K562 (cell line): ENCODE measurements at regions not wholly inside any gene's neighbourhood (a gene's known extent, or its start where the extent isn't known, plus 50 kb on each side); places are given as distances from the start of the nearest gene placed in this dataset.

ENCODE experiments used
- ATAC-seq: fragments of 200-7000 bp; cut with Tn5 transposase; 3 replicates; pipeline ENCODE4 v1.9.1; 2020; ENCODE audit warnings: moderate library complexity
- BruUV-seq: library from RNA; stranded (reverse); fragments of 400-500 nt; replicated peaks from 2 replicates; lab custom pipeline; 2021; lab: Mats Ljungman, UMichigan
- CTCF ChIA-PET: fragments of 300-600 bp; formaldehyde crosslinking; extraction: SDS; loops from one replicate; lab custom pipeline; 2021; ENCODE audit warnings: low intra/inter-chr PET ratio; lab: Yijun Ruan, JAX
- POLR2A ChIA-PET: fragments of 300-600, 350-650 bp; sonication (Branson Sonifier 250); formaldehyde crosslinking; extraction: SDS; loops from one replicate; lab custom pipeline; 2021; ENCODE audit warnings: antibody characterized with exemption, inconsistent platforms; lab: Yijun Ruan, JAX
- DNase-seq, 4 experiments: peaks; one replicate each; pipeline versions ENCODE4 v3.0.0 to v3.0.0-alpha.2; 2011 to 2018; ENCODE audit warnings: low spot score in 3 of 4, mixed read lengths in 3 of 4; ENCODE audit errors: extremely low read depth in 1 of 4
- FAIRE-seq: peaks from 2 replicates; lab custom pipeline; 2011; peaks lifted over from hg19 to GRCh38; lab: Jason Lieb, UNC
- H2AFZ ChIP-seq: 2 replicates; pipeline ENCODE4 v1.6.0; 2011; ENCODE audit warnings: low read depth, low read length, control low read depth, inconsistent platforms
- H3K27ac ChIP-seq: fragments of 200-600 bp; 3 replicates; pipeline ENCODE4 v1.8.0; 2011; ENCODE audit warnings: low read depth, mild to moderate bottlenecking, control low read depth, inconsistent platforms, low read length, moderate library complexity, mixed read lengths; ENCODE audit errors: extremely low read depth
- H3K27me3 ChIP-seq, 2 experiments: fragments of 300-600 bp in 1 of 2; 2 replicates in 1 of 2; 3 replicates in 1 of 2; pipeline versions ENCODE4 v1.6.0 to v1.8.0; 2011; ENCODE audit warnings: inconsistent platforms in 2 of 2, low read length in 2 of 2, mild to moderate bottlenecking in 1 of 2, mixed read lengths in 1 of 2, moderate library complexity in 1 of 2; ENCODE audit not compliant: control insufficient read depth in 2 of 2, insufficient read depth in 2 of 2
- H3K36me3 ChIP-seq: fragments of 300-600 bp; 3 replicates; pipeline ENCODE4 v1.8.0; 2011; ENCODE audit warnings: mild to moderate bottlenecking, low read length, inconsistent platforms; ENCODE audit not compliant: control insufficient read depth, insufficient read depth
- H3K4me1 ChIP-seq, 2 experiments: fragments of 200-600 bp in 1 of 2; replicated peaks in 1 of 2; 2 replicates in 1 of 2; 3 replicates in 1 of 2; pipeline versions ENCODE4 v1.5.1 to v1.8.0; 2011; ENCODE audit warnings: inconsistent platforms in 2 of 2, low read length in 2 of 2, mild to moderate bottlenecking in 1 of 2, mixed read lengths in 1 of 2, moderate library complexity in 1 of 2; ENCODE audit not compliant: control insufficient read depth in 2 of 2, insufficient read depth in 2 of 2
- H3K4me2 ChIP-seq: 2 replicates; pipeline ENCODE4 v1.6.1; 2011; ENCODE audit warnings: low read length, control low read depth, inconsistent platforms, mixed read lengths; ENCODE audit not compliant: insufficient read depth
- H3K4me3 ChIP-seq: fragments of 200-600 bp; sonication (generic), shearing (Covaris generic); 2 replicates; pipeline ENCODE4 v1.5.1; 2016; ENCODE audit warnings: control low read depth, inconsistent platforms
- H3K79me2 ChIP-seq: fragments of 200-600 bp; 3 replicates; pipeline ENCODE4 v1.8.0; 2011; ENCODE audit warnings: low read length, inconsistent platforms; ENCODE audit not compliant: control insufficient read depth, insufficient read depth
- H3K9ac ChIP-seq, 2 experiments: 2 replicates each; pipeline versions ENCODE4 v1.6.0 to v1.6.1; 2011; ENCODE audit warnings: low read depth in 2 of 2, low read length in 2 of 2, control low read depth in 1 of 2, inconsistent platforms in 1 of 2, mild to moderate bottlenecking in 1 of 2, mixed read lengths in 1 of 2; ENCODE audit not compliant: insufficient read depth in 1 of 2
- H3K9me1 ChIP-seq: one replicate; pipeline ENCODE4 v1.6.0; 2011; ENCODE audit warnings: inconsistent platforms, mild to moderate bottlenecking, low read length, moderate library complexity; ENCODE audit not compliant: control insufficient read depth, insufficient read depth
- H3K9me3 ChIP-seq: replicated peaks from 2 replicates; pipeline ENCODE4 v1.5.1; 2011; ENCODE audit warnings: low read depth, low read length, inconsistent platforms; ENCODE audit not compliant: control insufficient read depth, insufficient read depth
- H4K20me1 ChIP-seq: replicated peaks from 2 replicates; pipeline ENCODE4 v1.6.1; 2011; ENCODE audit warnings: low read length, inconsistent platforms, mixed read lengths; ENCODE audit not compliant: control insufficient read depth, insufficient read depth
- BMI1 ChIP-seq: fragments of 150-350 bp; IDR thresholded peaks from 2 replicates; pipeline ENCODE4 v1.6.1; 2014; ENCODE audit warnings: low read length
- EGR1 ChIP-seq: fragments of 450-650 bp; conservative IDR thresholded peaks from 2 replicates; pipeline ENCODE4 v1.6.1; 2017; ENCODE audit warnings: mild to moderate bottlenecking
- ETV5 ChIP-seq: sonication (generic); formaldehyde crosslinking; IDR thresholded peaks from 2 replicates; pipeline ENCODE4 v1.4.0; 2020; ENCODE audit warnings: low read depth, mild to moderate bottlenecking, missing genetic modification reagents
- HNRNPUL1 ChIP-seq: fragments of 200-400 bp; formaldehyde crosslinking; IDR thresholded peaks from 2 replicates; pipeline ENCODE4 v1.6.1; 2017; ENCODE audit warnings: low read length
- KDM4B ChIP-seq, 2 experiments: fragments of 450-650 bp in 1 of 2; sonication (generic) in 1 of 2; IDR thresholded peaks; 2 replicates each; pipeline ENCODE4 v1.6.1; 2016 to 2017; ENCODE audit warnings: borderline replicate concordance in 2 of 2, antibody characterized with exemption in 1 of 2, low read depth in 1 of 2, mild to moderate bottlenecking in 1 of 2
- SAFB ChIP-seq: fragments of 200-400 bp; formaldehyde crosslinking; IDR thresholded peaks from 2 replicates; pipeline ENCODE4 v1.6.1; 2017; ENCODE audit warnings: low read depth, low read length, borderline replicate concordance
- SNRNP70 ChIP-seq: fragments of 200-400 bp; formaldehyde crosslinking; optimal IDR thresholded peaks from 2 replicates; pipeline ENCODE3; 2017; ENCODE audit warnings: low read depth, low read length
- ZNF232 ChIP-seq: sonication (generic); formaldehyde crosslinking; IDR thresholded peaks from 2 replicates; pipeline ENCODE4 v1.8.0; 2022; ENCODE audit warnings: mild to moderate bottlenecking, missing genetic modification reagents
- ZNF324 ChIP-seq: fragments of 250-450 bp; sonication (Bioruptor Pico); IDR thresholded peaks from 2 replicates; pipeline ENCODE4 v1.4.0; 2020; ENCODE audit warnings: mild to moderate bottlenecking
- ZNF780A ChIP-seq: fragments of 250-450 bp; sonication (Bioruptor Pico); IDR thresholded peaks from 2 replicates; pipeline ENCODE4 v1.5.0; 2021; ENCODE audit warnings: mild to moderate bottlenecking
- WGBS: fragments of 100-300 bp; shearing (Covaris generic); methylation state at CpG from one replicate; pipeline ENCODE4 v1.1.6; 2016; ENCODE audit warnings: low coverage, mixed read lengths; ENCODE audit not compliant: insufficient coverage; ENCODE audit errors: missing lambda C conversion rate; 5-methylcytosine and 5-hydroxymethylcytosine counted together
- in situ Hi-C: fragments of 300-500 bp; cut with MboI; formaldehyde crosslinking; loops from 4 replicates; pipeline ENCODE4 v1.15.0; 2018; ENCODE audit warnings: inconsistent platforms, mixed read lengths
- intact Hi-C: fragments of 100-400 bp; cut with micrococcal nuclease; formaldehyde crosslinking; loops from 2 replicates; pipeline ENCODE4 v1.14.2; 2022
- TF ChIP-seq, protein P1 (sequence below): fragments of 250-450 bp; sonication (Bioruptor Pico); IDR thresholded peaks from 2 replicates; pipeline ENCODE4 v1.4.0; 2020
- TF ChIP-seq, protein P2 (sequence below): fragments of 150-350 bp; IDR thresholded peaks from 2 replicates; pipeline ENCODE4 v1.6.1; 2014; ENCODE audit warnings: low read depth, mild to moderate bottlenecking, low read length, borderline replicate concordance

DNA sequence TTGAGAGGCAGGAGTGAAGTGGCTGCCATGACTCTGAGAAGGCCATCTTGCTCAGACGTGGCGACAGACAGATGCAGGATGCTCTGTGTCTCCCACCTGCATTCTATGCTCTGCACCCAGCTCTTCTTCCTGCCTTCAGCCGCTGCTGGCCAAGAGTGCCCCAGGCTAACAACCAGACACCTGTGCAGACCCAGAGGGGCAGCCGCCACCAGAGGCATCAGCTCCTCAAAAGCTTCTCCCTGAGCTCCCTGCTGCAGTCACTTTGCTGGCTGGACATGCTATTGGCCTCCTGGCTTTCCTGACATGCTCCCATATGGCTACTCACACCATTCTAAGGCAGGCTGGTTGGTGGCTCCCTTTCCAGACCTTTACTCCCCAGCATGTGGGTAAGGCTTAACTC, 70.6 kb upstream of the GRB10 start:
- H3K4me3 ChIP-seq: no peak overlapping the region
- no peaks in the 10 kb centered on the region for H3K9me3 ChIP-seq
- in situ Hi-C loops: no loop called here
- H3K27me3 ChIP-seq: peaks cover 0 to 28% of the 10 kb centered on the region in 2 experiments; a peak in 3 of 5 replicates
- intact Hi-C loops: no loop called here
- no peak overlapping the region for H3K9ac ChIP-seq
- no peak overlapping the region for H3K27ac ChIP-seq
- no peak overlapping the region for H2AFZ ChIP-seq
- H3K36me3 ChIP-seq: no peaks in the 10 kb centered on the region
- no peak for DNase-seq
- ChIA-PET CTCF (no interaction called here), POLR2A (no interaction called here)
- no peaks in the 10 kb centered on the region for H4K20me1 ChIP-seq
- WGBS: 2% methylated on average over 4 of the region's 4 CpGs
- no peaks in the 10 kb centered on the region for H3K79me2 ChIP-seq
- no peak for FAIRE-seq
- H3K9me1 ChIP-seq: no peaks in the 10 kb centered on the region
- ATAC-seq: no peak
- H3K4me2 ChIP-seq: no peak overlapping the region
- TF ChIP-seq KDM4B (IDR thresholded peaks at IDR 0.05; ENCODE audit: borderline replicate concordance in 2 of 2, low read depth in 1 of 2) (no peak), SNRNP70 (no peak)
- TF ChIP-seq, protein P1, sequence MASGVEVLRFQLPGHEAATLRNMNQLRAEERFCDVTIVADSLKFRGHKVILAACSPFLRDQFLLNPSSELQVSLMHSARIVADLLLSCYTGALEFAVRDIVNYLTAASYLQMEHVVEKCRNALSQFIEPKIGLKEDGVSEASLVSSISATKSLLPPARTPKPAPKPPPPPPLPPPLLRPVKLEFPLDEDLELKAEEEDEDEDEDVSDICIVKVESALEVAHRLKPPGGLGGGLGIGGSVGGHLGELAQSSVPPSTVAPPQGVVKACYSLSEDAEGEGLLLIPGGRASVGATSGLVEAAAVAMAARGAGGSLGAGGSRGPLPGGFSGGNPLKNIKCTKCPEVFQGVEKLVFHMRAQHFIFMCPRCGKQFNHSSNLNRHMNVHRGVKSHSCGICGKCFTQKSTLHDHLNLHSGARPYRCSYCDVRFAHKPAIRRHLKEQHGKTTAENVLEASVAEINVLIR (CRISPR knock-in tag): no peak
- no TSS peak for BruUV-seq
- H3K4me1 ChIP-seq: no peaks in the 10 kb centered on the region

DNA sequence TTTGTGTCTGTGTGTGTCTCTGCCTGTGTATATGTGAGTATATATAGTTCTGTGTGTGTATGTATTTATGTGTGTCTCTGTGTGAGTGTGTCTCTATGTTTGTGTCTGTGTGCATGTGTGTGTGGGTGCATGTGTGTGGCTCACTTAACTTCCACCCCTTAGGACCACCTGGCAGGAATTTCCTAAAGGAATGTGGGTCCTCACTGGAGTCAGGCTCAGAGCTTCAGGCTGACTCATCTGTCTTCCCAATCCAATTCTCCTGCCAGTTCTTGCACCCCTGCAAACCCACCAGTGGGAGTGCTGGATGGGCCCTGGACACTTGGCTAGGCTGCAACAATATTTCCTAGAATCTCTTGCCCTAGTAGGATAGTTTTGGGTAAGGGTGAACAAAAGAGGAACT, 70.2 kb upstream of the GRB10 start:
- ChIA-PET POLR2A (no interaction called here), CTCF (no interaction called here)
- Histone ChIP-seq H3K9ac (no peak overlapping the region), H3K27me3 (peaks cover 0 to 27% of the 10 kb centered on the region in 2 experiments; a peak in 3 of 5 replicates), H3K4me3 (no peak overlapping the region), H2AFZ (no peak overlapping the region), H3K4me1 (no peaks in the 10 kb centered on the region), H3K9me1 (no peaks in the 10 kb centered on the region), H4K20me1 (no peaks in the 10 kb centered on the region), H3K27ac (no peak overlapping the region), H3K36me3 (no peaks in the 10 kb centered on the region), H3K9me3 (no peaks in the 10 kb centered on the region), H3K79me2 (no peaks in the 10 kb centered on the region), H3K4me2 (no peak overlapping the region)
- intact Hi-C loops: no loop called here
- no peak for FAIRE-seq
- TF ChIP-seq EGR1 (no peak), ZNF232 (CRISPR knock-in tag) (no peak), ZNF780A (CRISPR knock-in tag) (no peak), ZNF324 (CRISPR knock-in tag) (no peak), SAFB (no peak), BMI1 (no peak), HNRNPUL1 (no peak), ETV5 (CRISPR knock-in tag) (no peak)
- TF ChIP-seq, protein P2, sequence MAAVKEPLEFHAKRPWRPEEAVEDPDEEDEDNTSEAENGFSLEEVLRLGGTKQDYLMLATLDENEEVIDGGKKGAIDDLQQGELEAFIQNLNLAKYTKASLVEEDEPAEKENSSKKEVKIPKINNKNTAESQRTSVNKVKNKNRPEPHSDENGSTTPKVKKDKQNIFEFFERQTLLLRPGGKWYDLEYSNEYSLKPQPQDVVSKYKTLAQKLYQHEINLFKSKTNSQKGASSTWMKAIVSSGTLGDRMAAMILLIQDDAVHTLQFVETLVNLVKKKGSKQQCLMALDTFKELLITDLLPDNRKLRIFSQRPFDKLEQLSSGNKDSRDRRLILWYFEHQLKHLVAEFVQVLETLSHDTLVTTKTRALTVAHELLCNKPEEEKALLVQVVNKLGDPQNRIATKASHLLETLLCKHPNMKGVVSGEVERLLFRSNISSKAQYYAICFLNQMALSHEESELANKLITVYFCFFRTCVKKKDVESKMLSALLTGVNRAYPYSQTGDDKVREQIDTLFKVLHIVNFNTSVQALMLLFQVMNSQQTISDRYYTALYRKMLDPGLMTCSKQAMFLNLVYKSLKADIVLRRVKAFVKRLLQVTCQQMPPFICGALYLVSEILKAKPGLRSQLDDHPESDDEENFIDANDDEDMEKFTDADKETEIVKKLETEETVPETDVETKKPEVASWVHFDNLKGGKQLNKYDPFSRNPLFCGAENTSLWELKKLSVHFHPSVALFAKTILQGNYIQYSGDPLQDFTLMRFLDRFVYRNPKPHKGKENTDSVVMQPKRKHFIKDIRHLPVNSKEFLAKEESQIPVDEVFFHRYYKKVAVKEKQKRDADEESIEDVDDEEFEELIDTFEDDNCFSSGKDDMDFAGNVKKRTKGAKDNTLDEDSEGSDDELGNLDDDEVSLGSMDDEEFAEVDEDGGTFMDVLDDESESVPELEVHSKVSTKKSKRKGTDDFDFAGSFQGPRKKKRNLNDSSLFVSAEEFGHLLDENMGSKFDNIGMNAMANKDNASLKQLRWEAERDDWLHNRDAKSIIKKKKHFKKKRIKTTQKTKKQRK: no peak
- in situ Hi-C loops: no loop called here
- no TSS peak for BruUV-seq
- no peak for ATAC-seq
- DNase-seq: no peak
